GM12892 (cell line): ENCODE measurements at regions not wholly inside any gene's neighbourhood (a gene's known extent, or its start where the extent isn't known, plus 50 kb on each side); places are given as distances from the start of the nearest gene placed in this dataset.

Source experiments
- POLR2A ChIP-seq: IDR thresholded peaks from 2 replicates; pipeline ENCODE4 v1.6.1; 2011; ENCODE audit warnings: low read depth, low read length, control low read depth
- POLR2AphosphoS5 ChIP-seq: IDR thresholded peaks from 2 replicates; pipeline ENCODE4 v1.6.1; 2011; ENCODE audit warnings: low read depth, low read length, control low read depth
- TAF1 ChIP-seq: IDR thresholded peaks from 2 replicates; pipeline ENCODE4 v1.6.1; 2011; ENCODE audit warnings: low read depth, mild to moderate bottlenecking, control low read depth, low read length, borderline replicate concordance

GRCh38 chr1:192038567-192038966, 119.7 kb upstream of the RGS18 start:
- TF ChIP-seq POLR2A, result no peak
- no peak for TF ChIP-seq TAF1
- TF ChIP-seq POLR2AphosphoS5, result no peak
